ENCODE measurements at regions not wholly inside any gene's neighbourhood (a gene's known extent, or its start where the extent isn't known, plus 50 kb on each side); places are given as distances from the start of the nearest gene placed in this dataset.

DNA sequence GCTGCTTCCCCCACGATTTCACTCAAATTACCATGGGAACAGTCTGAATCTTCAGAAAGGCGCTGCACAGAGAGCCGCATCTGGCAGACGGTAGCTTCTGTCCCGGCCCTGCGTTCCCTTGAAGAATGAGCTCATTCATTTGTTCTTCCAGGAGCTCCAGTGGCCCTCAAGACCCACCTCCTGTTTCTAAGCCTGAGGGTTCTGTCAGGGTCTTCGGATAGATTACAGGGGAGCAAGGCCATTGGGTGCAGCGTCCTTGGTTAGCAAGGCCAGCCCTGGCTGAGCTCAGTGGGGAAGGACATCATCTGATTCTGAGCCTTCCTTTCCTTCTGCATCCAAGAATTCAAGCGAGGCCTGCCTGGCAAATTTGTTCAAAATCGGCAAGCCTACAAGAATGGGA is 111.9 kb downstream of the PDCL3 start:
- TF ChIP-seq, protein P1, sequence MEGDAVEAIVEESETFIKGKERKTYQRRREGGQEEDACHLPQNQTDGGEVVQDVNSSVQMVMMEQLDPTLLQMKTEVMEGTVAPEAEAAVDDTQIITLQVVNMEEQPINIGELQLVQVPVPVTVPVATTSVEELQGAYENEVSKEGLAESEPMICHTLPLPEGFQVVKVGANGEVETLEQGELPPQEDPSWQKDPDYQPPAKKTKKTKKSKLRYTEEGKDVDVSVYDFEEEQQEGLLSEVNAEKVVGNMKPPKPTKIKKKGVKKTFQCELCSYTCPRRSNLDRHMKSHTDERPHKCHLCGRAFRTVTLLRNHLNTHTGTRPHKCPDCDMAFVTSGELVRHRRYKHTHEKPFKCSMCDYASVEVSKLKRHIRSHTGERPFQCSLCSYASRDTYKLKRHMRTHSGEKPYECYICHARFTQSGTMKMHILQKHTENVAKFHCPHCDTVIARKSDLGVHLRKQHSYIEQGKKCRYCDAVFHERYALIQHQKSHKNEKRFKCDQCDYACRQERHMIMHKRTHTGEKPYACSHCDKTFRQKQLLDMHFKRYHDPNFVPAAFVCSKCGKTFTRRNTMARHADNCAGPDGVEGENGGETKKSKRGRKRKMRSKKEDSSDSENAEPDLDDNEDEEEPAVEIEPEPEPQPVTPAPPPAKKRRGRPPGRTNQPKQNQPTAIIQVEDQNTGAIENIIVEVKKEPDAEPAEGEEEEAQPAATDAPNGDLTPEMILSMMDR (IDR thresholded peaks at IDR 0.05) = no peak
- TF ChIP-seq EZH2phosphoT487 (IDR thresholded peaks at IDR 0.05) (no peak), EZH2 (IDR thresholded peaks at IDR 0.05) (no peak)
